PC-3 (cell line): ENCODE measurements at regions not wholly inside any gene's neighbourhood (a gene's known extent, or its start where the extent isn't known, plus 50 kb on each side); places are given as distances from the start of the nearest gene placed in this dataset.

Source experiments
- ATAC-seq: fragments of 200-7000 bp; cut with Tn5 transposase; 2 replicates; pipeline ENCODE4 v1.9.1; 2020; ENCODE audit warnings: mild to moderate bottlenecking, moderate library complexity
- BruUV-seq: library from RNA; stranded (reverse); fragments of 400-500 nt; replicated peaks from 2 replicates; lab custom pipeline; 2021; lab: Mats Ljungman, UMichigan
- CTCF ChIA-PET: fragments of 300-600 bp; sonication (Branson Sonifier 250); formaldehyde crosslinking; loops from one replicate; lab custom pipeline; 2022; ENCODE audit warnings: antibody characterized with exemption; lab: Charles Lee
- POLR2A ChIA-PET: fragments of 300-600 bp; sonication (Branson Sonifier 250); formaldehyde crosslinking; loops from one replicate; lab custom pipeline; 2022; ENCODE audit warnings: antibody characterized with exemption; ENCODE audit not compliant: unreplicated experiment; lab: Charles Lee
- DNase-seq: peaks from one replicate; pipeline ENCODE4 v3.0.0-alpha.2; 2015
- H2AFZ ChIP-seq: fragments of 300-600 bp; sonication (generic); 2 replicates; pipeline ENCODE4 v1.6.0; 2016; ENCODE audit warnings: antibody characterized with exemption, low read length
- H3F3A ChIP-seq: fragments of 300-600 bp; sonication (generic); one replicate; pipeline ENCODE4 v1.6.0; 2017; ENCODE audit warnings: antibody characterized with exemption, low read length, control low read depth, mild to moderate bottlenecking; ENCODE audit not compliant: unreplicated experiment
- H3K27ac ChIP-seq: fragments of 300-600 bp; sonication (generic); 2 replicates; pipeline ENCODE4 v1.5.1; 2016; ENCODE audit warnings: mild to moderate bottlenecking, low read length
- H3K27me3 ChIP-seq: fragments of 300-600 bp; sonication (generic); 2 replicates; pipeline ENCODE4 v1.6.1; 2016; ENCODE audit warnings: low read length, mixed read lengths
- H3K36me3 ChIP-seq: fragments of 300-600 bp; sonication (generic); 2 replicates; pipeline ENCODE4 v1.6.1; 2016; ENCODE audit warnings: low read depth, mixed run types, low read length, mixed read lengths
- H3K4me1 ChIP-seq: fragments of 300-600 bp; sonication (generic); 2 replicates; pipeline ENCODE4 v1.5.1; 2016; ENCODE audit warnings: low read length; ENCODE audit not compliant: insufficient read depth
- H3K4me2 ChIP-seq: fragments of 300-600 bp; sonication (generic); 2 replicates; pipeline ENCODE4 v1.6.0; 2016; ENCODE audit warnings: low read length
- H3K4me3 ChIP-seq: fragments of 300-600 bp; sonication (generic); 2 replicates; pipeline ENCODE4 v1.5.1; 2016; ENCODE audit warnings: mild to moderate bottlenecking, low read length, mixed read lengths
- H3K79me2 ChIP-seq: fragments of 300-600 bp; sonication (generic); 2 replicates; pipeline ENCODE4 v1.6.1; 2017; ENCODE audit warnings: low read length, mixed read lengths
- H3K9ac ChIP-seq: fragments of 300-600 bp; sonication (generic); 2 replicates; pipeline ENCODE4 v1.6.0; 2016; ENCODE audit warnings: mild to moderate bottlenecking, low read length
- H3K9me2 ChIP-seq: fragments of 300-600 bp; sonication (generic); replicated peaks from 2 replicates; pipeline ENCODE4 v1.6.1; 2016; ENCODE audit warnings: mixed run types, low read length, mixed read lengths
- H3K9me3 ChIP-seq: fragments of 300-600 bp; sonication (generic); 2 replicates; pipeline ENCODE4 v1.6.1; 2016; ENCODE audit warnings: low read length, mixed read lengths
- H4K20me1 ChIP-seq: fragments of 300-600 bp; sonication (generic); 2 replicates; pipeline ENCODE4 v1.6.1; 2016; ENCODE audit warnings: low read length, mixed read lengths
- EZH2 ChIP-seq: fragments of 300-600 bp; sonication (generic); IDR thresholded peaks from one replicate; pipeline ENCODE4 v1.6.1; 2017; ENCODE audit warnings: antibody characterized with exemption, mild to moderate bottlenecking, low read length; ENCODE audit not compliant: unreplicated experiment
- EZH2phosphoT487 ChIP-seq: fragments of 300-600 bp; sonication (generic); IDR thresholded peaks from 2 replicates; pipeline ENCODE4 v1.6.1; 2018; ENCODE audit warnings: mild to moderate bottlenecking, antibody characterized with exemption, low read length, borderline replicate concordance
- intact Hi-C: fragments of 100-400 bp; cut with micrococcal nuclease; formaldehyde crosslinking; loops from 2 replicates; pipeline ENCODE4 v1.9.0; 2023
- TF ChIP-seq, protein P1 (sequence below): fragments of 300-600 bp; sonication (generic); conservative IDR thresholded peaks from 2 replicates; pipeline ENCODE4 v1.5.1; 2017; ENCODE audit warnings: antibody characterized with exemption, low read depth, mild to moderate bottlenecking, low read length

DNA sequence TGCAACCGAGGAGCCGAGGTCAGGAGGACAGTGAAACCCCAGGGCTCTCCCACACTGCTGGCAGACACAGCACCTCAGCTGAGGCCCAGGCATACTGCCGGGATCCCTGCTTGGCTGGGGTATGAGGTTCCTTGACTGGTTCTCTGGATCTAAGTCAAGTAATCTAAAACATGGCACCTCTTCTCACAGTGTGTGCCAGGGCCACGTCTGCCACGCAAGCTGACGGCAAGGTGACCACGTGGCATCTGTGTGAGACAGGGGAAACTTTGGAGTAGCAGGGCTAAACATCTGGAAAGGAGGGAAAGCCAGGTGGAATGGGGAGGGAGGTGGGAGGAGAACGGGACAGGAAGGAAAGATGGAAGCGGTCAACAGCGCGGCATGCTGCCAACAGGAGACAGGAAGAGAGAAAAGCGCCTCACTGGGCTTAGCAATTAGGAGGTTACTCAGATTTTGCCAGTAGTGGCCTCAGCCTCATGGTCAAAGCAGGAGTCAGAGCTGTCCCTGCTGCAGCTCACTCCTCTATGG, 103.7 kb downstream of the CXCL12 start:
- TF ChIP-seq, protein P1, sequence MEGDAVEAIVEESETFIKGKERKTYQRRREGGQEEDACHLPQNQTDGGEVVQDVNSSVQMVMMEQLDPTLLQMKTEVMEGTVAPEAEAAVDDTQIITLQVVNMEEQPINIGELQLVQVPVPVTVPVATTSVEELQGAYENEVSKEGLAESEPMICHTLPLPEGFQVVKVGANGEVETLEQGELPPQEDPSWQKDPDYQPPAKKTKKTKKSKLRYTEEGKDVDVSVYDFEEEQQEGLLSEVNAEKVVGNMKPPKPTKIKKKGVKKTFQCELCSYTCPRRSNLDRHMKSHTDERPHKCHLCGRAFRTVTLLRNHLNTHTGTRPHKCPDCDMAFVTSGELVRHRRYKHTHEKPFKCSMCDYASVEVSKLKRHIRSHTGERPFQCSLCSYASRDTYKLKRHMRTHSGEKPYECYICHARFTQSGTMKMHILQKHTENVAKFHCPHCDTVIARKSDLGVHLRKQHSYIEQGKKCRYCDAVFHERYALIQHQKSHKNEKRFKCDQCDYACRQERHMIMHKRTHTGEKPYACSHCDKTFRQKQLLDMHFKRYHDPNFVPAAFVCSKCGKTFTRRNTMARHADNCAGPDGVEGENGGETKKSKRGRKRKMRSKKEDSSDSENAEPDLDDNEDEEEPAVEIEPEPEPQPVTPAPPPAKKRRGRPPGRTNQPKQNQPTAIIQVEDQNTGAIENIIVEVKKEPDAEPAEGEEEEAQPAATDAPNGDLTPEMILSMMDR: no peak
- no peak for TF ChIP-seq EZH2
- no peak for TF ChIP-seq EZH2phosphoT487
- H3K4me2 ChIP-seq: no peak overlapping the region
- BruUV-seq: no TSS peak
- ATAC-seq (no peak), DNase-seq (no peak)
- ChIA-PET CTCF (no interaction called here), POLR2A (no interaction called here)
- H3K9me2 ChIP-seq: no peaks in the 10 kb centered on the region
- H3K4me1 ChIP-seq: no peaks in the 10 kb centered on the region
- no peak overlapping the region for H3K4me3 ChIP-seq
- H3K27me3 ChIP-seq: peaks cover 3% of the 10 kb centered on the region; the same call in 1 of the 2 replicates
- H3K27ac ChIP-seq: no peak overlapping the region
- no peaks in the 10 kb centered on the region for H3K79me2 ChIP-seq
- intact Hi-C loops: no loop called here
- no peaks in the 10 kb centered on the region for H4K20me1 ChIP-seq
- H3K9ac ChIP-seq: no peak overlapping the region
- H3F3A ChIP-seq: no peaks in the 10 kb centered on the region
- H3K9me3 ChIP-seq: no peaks in the 10 kb centered on the region
- no peaks in the 10 kb centered on the region for H3K36me3 ChIP-seq
- H2AFZ ChIP-seq: no peak overlapping the region

GRCh38 chr10:44280226-44281014, 104.5 kb downstream of the CXCL12 start:
- no peak overlapping the region for H3K9ac ChIP-seq
- ATAC-seq (no peak), DNase-seq (no peak)
- intact Hi-C loops: no loop called here
- H3K4me3 ChIP-seq: no peak overlapping the region
- no peaks in the 10 kb centered on the region for H3K36me3 ChIP-seq
- ChIA-PET POLR2A (no interaction called here), CTCF (no interaction called here)
- H3K4me2 ChIP-seq: no peak overlapping the region
- H3K9me3 ChIP-seq: no peaks in the 10 kb centered on the region
- H4K20me1 ChIP-seq: no peaks in the 10 kb centered on the region
- no peaks in the 10 kb centered on the region; the same call in 1 of the 2 replicates for H3K27me3 ChIP-seq
- TF ChIP-seq EZH2: no peak
- TF ChIP-seq, protein P1: no peak
- no peak for TF ChIP-seq EZH2phosphoT487
- H3K27ac ChIP-seq: no peak overlapping the region
- H3K4me1 ChIP-seq: no peaks in the 10 kb centered on the region
- BruUV-seq: no TSS peak
- no peaks in the 10 kb centered on the region for H3K9me2 ChIP-seq
- H3K79me2 ChIP-seq: no peaks in the 10 kb centered on the region
- H2AFZ ChIP-seq: no peak overlapping the region
- H3F3A ChIP-seq: no peaks in the 10 kb centered on the region
